H1 (cell line): ENCODE measurements at regions not wholly inside any gene's neighbourhood (a gene's known extent, or its start where the extent isn't known, plus 50 kb on each side); places are given as distances from the start of the nearest gene placed in this dataset.

Source experiments
- CTCF ChIA-PET: fragments of 300-600 bp; sonication (Branson Sonifier 250); formaldehyde crosslinking; loops from one replicate; lab custom pipeline; 2021; ENCODE audit not compliant: partially characterized antibody; lab: Charles Lee
- POLR2A ChIA-PET: fragments of 300-600 bp; sonication (Branson Sonifier 250); formaldehyde crosslinking; loops from one replicate; lab custom pipeline; 2021; ENCODE audit warnings: inconsistent platforms; ENCODE audit not compliant: partially characterized antibody; lab: Charles Lee
- DNase-seq, 2 experiments: peaks; one replicate each; pipeline versions ENCODE4 v3.0.0 to v3.0.0-alpha.2; 2010 to 2022; ENCODE audit warnings: low spot score in 2 of 2, low read depth in 1 of 2, mixed read lengths in 1 of 2
- FAIRE-seq: peaks from 2 replicates; lab custom pipeline; 2011; peaks lifted over from hg19 to GRCh38; lab: Jason Lieb, UNC
- H2AFZ ChIP-seq: 2 replicates; pipeline ENCODE4 v1.8.1; 2012; ENCODE audit warnings: low read length, inconsistent platforms
- H2AK5ac ChIP-seq: 2 replicates; pipeline ENCODE4 v1.6.1; 2013; ENCODE audit warnings: low read depth, low read length
- H2BK120ac ChIP-seq: replicated peaks from 2 replicates; pipeline ENCODE3; 2013; ENCODE audit warnings: low read depth, low read length, inconsistent platforms
- H2BK12ac ChIP-seq: 2 replicates; pipeline ENCODE4 v1.6.1; 2013; ENCODE audit warnings: low read depth, low read length
- H2BK15ac ChIP-seq: 2 replicates; pipeline ENCODE4 v1.6.1; 2013; ENCODE audit warnings: low read length
- H2BK20ac ChIP-seq: 2 replicates; pipeline ENCODE4 v1.6.1; 2013; ENCODE audit warnings: low read length
- H2BK5ac ChIP-seq: 2 replicates; pipeline ENCODE4 v1.6.1; 2013; ENCODE audit warnings: low read depth, low read length
- H3K14ac ChIP-seq: 2 replicates; pipeline ENCODE4 v1.6.1; 2013; ENCODE audit warnings: inconsistent platforms; ENCODE audit not compliant: insufficient read length
- H3K18ac ChIP-seq: 2 replicates; pipeline ENCODE4 v1.6.1; 2013; ENCODE audit warnings: low read length; ENCODE audit errors: extremely low read depth
- H3K23ac ChIP-seq: 2 replicates; pipeline ENCODE4 v1.6.1; 2013; ENCODE audit warnings: inconsistent platforms; ENCODE audit not compliant: insufficient read length
- H3K23me2 ChIP-seq: 2 replicates; pipeline ENCODE4 v1.6.1; 2013; ENCODE audit warnings: low read depth, low read length
- H3K27ac ChIP-seq: 2 replicates; pipeline ENCODE4 v1.6.1; 2011; ENCODE audit warnings: low read depth, low read length, inconsistent platforms
- H3K27me3 ChIP-seq, 4 experiments: replicated peaks in 1 of 4; 1 replicate in 1 of 4; 2 replicates in 3 of 4; pipeline versions ENCODE4 v1.6.1 to v1.8.1; 2011 to 2013; ENCODE audit warnings: low read length in 3 of 4, mild to moderate bottlenecking in 3 of 4, inconsistent platforms in 2 of 4, mixed read lengths in 2 of 4, moderate library complexity in 1 of 4; ENCODE audit not compliant: control insufficient read depth in 3 of 4, insufficient read depth in 3 of 4; ENCODE audit errors: extremely low read depth in 1 of 4
- H3K36me3 ChIP-seq, 4 experiments: 2 replicates each; pipeline versions ENCODE4 v1.6.1 to v1.8.1; 2011 to 2013; ENCODE audit warnings: mild to moderate bottlenecking in 4 of 4, low read length in 3 of 4, moderate library complexity in 2 of 4, control low read depth in 1 of 4, inconsistent platforms in 1 of 4; ENCODE audit not compliant: insufficient read depth in 4 of 4, control insufficient read depth in 2 of 4
- H3K4ac ChIP-seq: replicated peaks from 2 replicates; pipeline ENCODE3; 2013; ENCODE audit warnings: low read length, low read depth, mixed read lengths, inconsistent platforms; ENCODE audit not compliant: insufficient read length
- H3K4me1 ChIP-seq, 4 experiments: replicated peaks in 1 of 4; 1 replicate in 1 of 4; 2 replicates in 3 of 4; pipeline versions ENCODE4 v1.6.1 to v1.8.1; 2011 to 2013; ENCODE audit warnings: low read length in 3 of 4, inconsistent platforms in 2 of 4, mixed read lengths in 1 of 4; ENCODE audit not compliant: insufficient read depth in 4 of 4, control insufficient read depth in 3 of 4
- H3K4me2 ChIP-seq, 2 experiments: 2 replicates each; pipeline versions ENCODE4 v1.6.1 to v1.8.1; 2011 to 2013; ENCODE audit warnings: low read depth in 2 of 2, low read length in 2 of 2, control low read depth in 1 of 2, inconsistent platforms in 1 of 2, mild to moderate bottlenecking in 1 of 2; ENCODE audit not compliant: insufficient read depth in 1 of 2
- H3K4me3 ChIP-seq, 4 experiments: fragments of 200-600, 300-600 bp in 1 of 4; sonication (generic), shearing (Covaris generic), sonication (Bioruptor Twin) in 1 of 4; 2 replicates each; pipeline versions ENCODE4 v1.5.1 to v1.8.1; 2011 to 2016; ENCODE audit warnings: low read length in 4 of 4, low read depth in 3 of 4, control low read depth in 2 of 4, inconsistent platforms in 2 of 4, mild to moderate bottlenecking in 2 of 4, mixed read lengths in 1 of 4, moderate library complexity in 1 of 4; ENCODE audit not compliant: insufficient read depth in 2 of 4; ENCODE audit errors: extremely low read depth in 1 of 4
- H3K56ac ChIP-seq: replicated peaks from 2 replicates; pipeline ENCODE3; 2013; ENCODE audit warnings: low read depth, mild to moderate bottlenecking, mixed read lengths, low read length, inconsistent platforms; ENCODE audit not compliant: insufficient read length
- H3K79me1 ChIP-seq: 2 replicates; pipeline ENCODE4 v1.6.1; 2013; ENCODE audit warnings: low read depth, low read length, control low read depth
- H3K79me2 ChIP-seq, 2 experiments: 2 replicates each; pipeline versions ENCODE4 v1.6.1 to v1.8.1; 2012 to 2013; ENCODE audit warnings: low read length in 2 of 2, mild to moderate bottlenecking in 2 of 2, inconsistent platforms in 1 of 2; ENCODE audit not compliant: insufficient read depth in 2 of 2, control insufficient read depth in 1 of 2
- H3K9ac ChIP-seq, 4 experiments: replicated peaks in 1 of 4; 1 replicate in 1 of 4; 2 replicates in 3 of 4; pipeline versions ENCODE4 v1.6.1 to v1.8.1; 2011 to 2013; ENCODE audit warnings: low read depth in 3 of 4, low read length in 3 of 4, control low read depth in 2 of 4, mild to moderate bottlenecking in 2 of 4, moderate library complexity in 2 of 4, inconsistent platforms in 1 of 4; ENCODE audit errors: extremely low read depth in 1 of 4
- H3K9me3 ChIP-seq, 2 experiments: 2 replicates each; pipeline versions ENCODE4 v1.6.1 to v1.8.1; 2012 to 2013; ENCODE audit warnings: mild to moderate bottlenecking in 2 of 2, moderate library complexity in 2 of 2, control low read depth in 1 of 2, inconsistent platforms in 1 of 2, low read depth in 1 of 2, low read length in 1 of 2, mixed read lengths in 1 of 2; ENCODE audit not compliant: insufficient read depth in 2 of 2
- H4K20me1 ChIP-seq, 2 experiments: replicated peaks in 1 of 2; 2 replicates each; pipeline versions ENCODE3 to v1.8.1; 2011 to 2013; ENCODE audit warnings: inconsistent platforms in 2 of 2, low read length in 2 of 2, mild to moderate bottlenecking in 1 of 2; ENCODE audit not compliant: insufficient read depth in 2 of 2, control insufficient read depth in 1 of 2
- H4K5ac ChIP-seq: 2 replicates; pipeline ENCODE4 v1.6.1; 2013; ENCODE audit warnings: low read length, low read depth, mixed read lengths, inconsistent platforms; ENCODE audit not compliant: insufficient read length
- H4K8ac ChIP-seq: 2 replicates; pipeline ENCODE4 v1.8.0; 2013; ENCODE audit warnings: mild to moderate bottlenecking, moderate library complexity, low read length, inconsistent platforms; ENCODE audit not compliant: insufficient read depth; ENCODE audit errors: extremely low read depth
- H4K91ac ChIP-seq: replicated peaks from 2 replicates; pipeline ENCODE3; 2013; ENCODE audit warnings: low read length, mixed read lengths, inconsistent platforms; ENCODE audit not compliant: insufficient read length
- SRF ChIP-seq: IDR thresholded peaks from 2 replicates; pipeline ENCODE4 v1.6.1; 2011; ENCODE audit warnings: mild to moderate bottlenecking, low read depth, low read length, moderate library complexity
- WGBS, 2 experiments: shearing (Covaris generic) in 1 of 2; methylation state at CpG; one replicate each; pipeline versions ENCODE4 v1.1.6 to v1.1.7; 2013 to 2015; ENCODE audit warnings: low lambda C conversion rate in 2 of 2, mixed read lengths in 2 of 2, inconsistent platforms in 1 of 2, low coverage in 1 of 2, missing lambda C conversion rate in 1 of 2; ENCODE audit not compliant: insufficient replicate concordance in 2 of 2, insufficient coverage in 1 of 2, insufficient read length in 1 of 2; ENCODE audit errors: extremely low coverage in 1 of 2, missing lambda C conversion rate in 1 of 2; 5-methylcytosine and 5-hydroxymethylcytosine counted together

DNA sequence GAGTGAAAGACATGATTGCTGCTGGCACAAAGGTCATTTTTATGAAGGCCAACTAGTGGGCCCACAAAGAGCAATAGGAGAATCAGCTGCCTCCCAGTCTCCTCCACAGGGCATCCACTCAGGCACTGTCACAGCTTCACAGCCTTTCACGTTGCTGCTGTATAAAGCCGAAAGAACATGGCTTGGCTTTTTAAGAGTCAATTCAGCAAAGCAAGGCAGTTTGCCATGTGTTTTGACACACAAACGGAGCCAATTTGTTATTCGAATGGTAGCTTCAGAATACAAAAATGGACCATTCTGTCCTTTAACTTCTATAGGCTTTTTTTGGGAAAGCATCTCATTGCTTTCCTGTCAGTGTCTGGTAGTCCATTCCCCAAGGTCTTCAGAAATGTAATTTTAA is 283.4 kb upstream of the PARD3B start:
- no peak overlapping the region for H4K8ac ChIP-seq
- no peak overlapping the region for H3K4me2 ChIP-seq
- H4K5ac ChIP-seq: no peak overlapping the region
- FAIRE-seq (no peak), DNase-seq (no peak)
- no peaks in the 10 kb centered on the region for H3K27me3 ChIP-seq
- no peak overlapping the region for H2BK120ac ChIP-seq
- peak overlapping the region; percentile 29; the same call in 1 of the 2 replicates for H2AFZ ChIP-seq
- no peaks in the 10 kb centered on the region for H3K9me3 ChIP-seq
- no peak overlapping the region for H2BK12ac ChIP-seq
- POLR2A ChIA-PET: no interaction called here
- H3K4me1 ChIP-seq: peaks cover 2 to 11% (median 6%) of the 10 kb centered on the region in 4 experiments; a peak in 4 of 7 replicates
- no peaks in the 10 kb centered on the region for H3K36me3 ChIP-seq
- H3K4ac ChIP-seq: no peak overlapping the region
- no peak overlapping the region for H3K18ac ChIP-seq
- no peaks in the 10 kb centered on the region; the same call in 1 of the 2 replicates for H3K23me2 ChIP-seq
- H3K4me3 ChIP-seq: no peak overlapping the region
- H3K79me1 ChIP-seq: no peaks in the 10 kb centered on the region
- H2BK15ac ChIP-seq: no peak overlapping the region
- H4K20me1 ChIP-seq: no peaks in the 10 kb centered on the region
- H3K23ac ChIP-seq: no peak overlapping the region
- no peak overlapping the region for H3K9ac ChIP-seq
- no peak for TF ChIP-seq SRF
- TF ChIP-seq, all 59 proteins: peak for 0
- no peak overlapping the region for H3K14ac ChIP-seq
- WGBS, 2 experiments: 94% methylated on average over 4 of the region's 4 CpGs; no CpG with 5 or more reads in 1 of the 2 experiments
- H2BK5ac ChIP-seq: no peak overlapping the region
- no peaks in the 10 kb centered on the region for H3K79me2 ChIP-seq
- no peak overlapping the region for H2BK20ac ChIP-seq
- H4K91ac ChIP-seq: no peak overlapping the region
- H3K56ac ChIP-seq: no peak overlapping the region
- no peak overlapping the region for H3K27ac ChIP-seq
- CTCF ChIA-PET: interaction anchor here (0.6 to 8.1 kb wide), 33 partner anchors 8 to 1414 kb away, joined by 3 to 46 read pairs (median 7); no protein-coding TSS in a partner anchor
- H2AK5ac ChIP-seq: no peak overlapping the region
